D721Med (cell line): ENCODE measurements at regions not wholly inside any gene's neighbourhood (a gene's known extent, or its start where the extent isn't known, plus 50 kb on each side); places are given as distances from the start of the nearest gene placed in this dataset.
A peak's percentile ranks its signal among the peaks of the same experiment; 100 is the strongest.

Experiments
- DNase-seq: peaks from one replicate; pipeline ENCODE4 v3.0.0; 2011; ENCODE audit warnings: low spot score; ENCODE audit not compliant: insufficient read length
- FAIRE-seq: peaks from 2 replicates; lab custom pipeline; 2011; peaks lifted over from hg19 to GRCh38; lab: Jason Lieb, UNC
- CTCF ChIP-seq: IDR thresholded peaks from 2 replicates; pipeline ENCODE4 v1.5.1; 2012; ENCODE audit warnings: mild to moderate bottlenecking, control low read depth; ENCODE audit not compliant: insufficient read depth; ENCODE audit errors: missing control alignments

DNA sequence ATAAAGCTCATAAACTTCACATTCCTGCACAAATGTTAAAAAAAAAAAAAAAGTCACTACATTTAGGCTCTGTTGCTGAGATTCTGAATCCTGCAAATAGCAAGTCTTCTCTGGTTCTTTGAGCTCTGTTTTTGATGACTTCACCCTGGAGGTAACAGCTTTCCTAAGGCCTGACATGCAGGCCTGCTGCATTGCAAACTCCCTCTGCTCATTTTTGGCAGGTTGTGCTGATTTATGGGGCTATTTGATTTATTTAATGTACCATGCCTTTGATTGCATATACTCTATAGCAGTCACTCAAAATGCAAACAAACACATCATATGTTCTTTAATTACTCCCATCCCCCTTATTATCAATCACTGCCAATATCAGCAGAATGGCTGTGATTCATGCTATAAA, 416.1 kb upstream of the IZUMO3 start:
- FAIRE-seq = peak; percentile 29
- DNase-seq = no peak
- no peak for TF ChIP-seq CTCF

DNA sequence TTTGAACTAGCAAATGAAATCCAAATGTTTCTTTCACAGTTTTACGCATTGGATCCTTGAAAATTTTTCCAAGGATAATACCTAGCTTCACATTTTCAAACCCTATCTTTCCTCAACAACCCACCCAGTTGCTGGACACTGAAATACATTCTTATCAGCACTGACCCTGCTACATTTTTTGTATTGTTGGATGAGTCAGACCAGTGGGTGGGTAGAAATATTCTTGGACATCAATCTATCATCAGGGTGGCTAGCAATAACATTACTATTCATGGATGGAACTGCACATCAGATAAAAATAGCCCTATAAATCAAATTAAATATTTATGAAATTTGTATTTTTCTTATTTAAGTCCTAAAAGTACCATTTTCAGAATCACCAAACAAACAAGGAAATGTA, 407.4 kb upstream of the IZUMO3 start:
- DNase-seq = no peak
- no peak for FAIRE-seq
- no peak for TF ChIP-seq CTCF

DNA sequence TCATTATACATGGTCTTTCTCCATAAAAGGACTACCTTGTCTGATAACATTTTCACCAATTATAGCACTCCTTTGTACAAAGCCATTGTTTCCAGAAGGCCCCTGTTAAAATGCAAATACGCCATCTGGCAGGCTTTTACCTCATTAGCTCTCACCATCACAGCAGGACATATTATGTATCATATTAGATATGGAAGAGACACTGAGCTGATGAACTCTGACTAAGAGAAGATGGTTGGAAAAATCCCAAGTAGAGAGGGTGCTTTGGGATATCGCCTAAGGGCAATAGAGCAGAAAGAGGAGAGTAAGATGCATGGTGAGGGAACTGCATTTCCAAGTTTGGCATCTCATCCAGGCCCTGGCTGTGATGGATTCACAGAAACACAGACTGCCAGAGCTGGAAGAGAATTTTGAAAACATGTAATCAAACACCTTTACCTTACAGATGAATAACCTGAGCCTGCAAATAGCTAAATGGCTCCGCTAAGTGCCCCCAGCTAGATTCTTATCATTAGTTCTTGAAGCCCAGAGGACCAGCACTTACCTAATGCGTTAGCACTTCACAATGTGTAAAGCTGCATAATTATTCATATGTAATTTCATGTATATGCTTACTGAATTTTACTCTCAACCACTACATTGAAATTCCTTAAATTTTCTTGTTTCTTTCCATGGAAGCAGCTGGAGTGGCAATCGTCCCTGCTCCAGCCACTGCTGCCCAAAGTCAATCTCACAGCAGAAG, 393.6 kb upstream of the IZUMO3 start:
- peak; percentile 83 for FAIRE-seq
- peak; percentile 5 for TF ChIP-seq CTCF
- DNase-seq = no peak

DNA sequence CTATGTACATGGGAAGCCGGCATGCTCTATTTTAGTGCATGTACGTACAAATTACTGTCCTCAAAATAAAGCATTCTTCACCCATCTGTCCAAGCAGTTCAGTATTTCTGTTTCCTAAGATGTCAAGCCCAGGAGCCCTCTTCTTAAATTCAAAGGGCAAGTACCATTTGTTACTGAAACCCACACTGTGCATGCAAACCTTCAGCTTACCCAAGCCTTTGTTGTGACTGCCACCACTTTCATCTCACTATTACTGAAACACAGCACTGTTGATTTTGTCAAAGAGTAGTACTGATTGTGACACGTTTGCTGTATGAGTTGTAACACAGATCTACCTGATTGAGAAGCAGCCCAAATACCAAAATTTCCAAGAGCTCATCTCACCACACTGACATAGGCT, 390.4 kb upstream of the IZUMO3 start:
- no peak for TF ChIP-seq CTCF
- no peak for FAIRE-seq
- DNase-seq = no peak

DNA sequence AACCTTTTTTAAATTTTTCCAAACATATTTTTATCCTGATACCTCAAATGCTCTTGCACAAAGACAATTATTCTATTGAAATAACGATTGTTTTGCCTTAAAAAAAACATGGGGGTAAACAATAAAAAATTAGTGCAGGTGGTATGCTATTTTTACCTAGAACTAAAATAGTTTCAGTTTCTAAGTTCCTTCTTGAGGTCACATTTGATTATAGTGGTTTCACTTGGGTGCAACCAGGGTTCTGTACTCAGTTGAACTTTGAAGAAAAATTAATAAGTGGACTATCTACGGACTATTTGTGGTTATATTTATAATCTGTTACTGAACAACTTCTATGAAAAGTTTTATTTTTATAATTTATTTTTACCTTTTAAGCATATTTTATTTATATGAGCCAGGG, 387.1 kb upstream of the IZUMO3 start:
- FAIRE-seq = no peak
- no peak for TF ChIP-seq CTCF

DNA sequence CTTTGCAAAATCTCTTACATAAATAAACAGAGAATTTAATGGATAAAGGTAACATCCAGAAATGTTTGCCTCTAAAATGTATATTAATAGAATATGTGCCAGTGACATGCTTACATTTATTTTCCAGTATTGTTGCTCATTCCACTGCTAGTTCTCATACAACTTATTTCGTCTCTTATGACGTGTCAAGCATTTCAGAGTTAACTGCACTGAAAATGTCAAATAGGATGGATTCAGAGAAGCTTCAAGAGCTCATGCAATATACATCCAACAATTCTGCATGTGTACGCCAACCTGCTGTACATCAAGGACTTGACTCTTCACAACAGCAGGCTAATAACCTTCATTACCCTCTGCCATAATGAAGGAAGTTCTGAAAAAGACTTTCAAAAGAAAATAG, 386.2 kb upstream of the IZUMO3 start:
- FAIRE-seq (no peak), DNase-seq (no peak)
- no peak for TF ChIP-seq CTCF

More for the DNA sequence above, 387.1 kb upstream of the IZUMO3 start:
- no peak for DNase-seq

DNA sequence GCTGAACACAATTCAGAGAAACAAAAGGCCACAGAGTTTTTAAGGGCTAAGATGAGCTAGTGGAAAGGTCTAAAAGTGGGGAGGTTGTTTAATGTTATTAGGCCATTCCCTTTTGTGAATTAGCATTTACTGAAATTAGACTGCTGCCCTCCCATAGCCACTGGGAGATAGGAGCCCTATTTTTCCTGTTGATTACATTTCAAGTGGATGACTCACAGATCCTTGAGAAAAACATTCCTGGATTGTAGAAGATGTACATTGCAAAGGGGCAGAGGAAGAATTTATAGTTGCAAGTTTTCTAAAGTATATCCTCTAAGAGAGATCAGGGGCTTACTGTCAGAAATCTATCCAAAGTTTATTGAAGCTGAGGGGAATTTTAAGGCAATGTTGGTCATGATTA, 367.1 kb upstream of the IZUMO3 start:
- no peak for DNase-seq
- no peak for FAIRE-seq

More for the DNA sequence above, 367.1 kb upstream of the IZUMO3 start:
- no peak for TF ChIP-seq CTCF
